ENCODE measurements at regions not wholly inside any gene's neighbourhood (a gene's known extent, or its start where the extent isn't known, plus 50 kb on each side); places are given as distances from the start of the nearest gene placed in this dataset.

DNA sequence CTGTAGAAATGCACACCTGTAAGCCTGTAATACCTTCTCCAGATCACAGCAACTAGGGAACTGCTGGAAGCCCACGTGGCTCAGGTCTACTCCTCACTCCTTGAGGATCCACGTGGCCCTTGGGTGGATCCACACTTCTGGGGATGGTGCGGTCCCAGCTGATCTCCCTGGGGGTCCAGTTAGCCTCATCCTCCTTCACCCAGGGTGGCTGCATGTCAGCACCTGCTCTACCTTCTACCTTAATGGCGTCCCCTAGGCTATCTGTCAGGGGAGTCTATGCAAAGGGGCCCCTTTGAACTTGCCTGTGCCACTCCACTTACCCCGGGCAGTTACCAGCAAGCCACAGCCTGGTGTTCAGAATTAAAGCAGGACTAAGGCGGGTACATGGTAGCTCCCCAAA, 284.7 kb downstream of the MYCN start:
- H3K27ac ChIP-seq (ENCODE audit: low read length in 2 of 2) = no peak overlapping the region
- H4K20me1 ChIP-seq (ENCODE audit: control insufficient read depth, insufficient read depth, low read length, poor library complexity, severe bottlenecking) = no peaks in the 10 kb centered on the region
- ATAC-seq (ENCODE audit: low read depth) = no peak
- Mint-ChIP-seq H3K9me3 (ENCODE audit: insufficient read depth) (no peaks in the 10 kb centered on the region), H3K4me3 (no peak overlapping the region), H3K4me1 (no peaks in the 10 kb centered on the region), H3K27me3 (no peaks in the 10 kb centered on the region), H3K27ac (no peak overlapping the region)
- H3K4me3 ChIP-seq (ENCODE audit: control extremely low read depth in 1 of 5, extremely low read depth in 1 of 5, insufficient read depth in 1 of 5, low read depth in 2 of 5, low read length in 4 of 5) = no peak overlapping the region
- intact Hi-C loops (cut with micrococcal nuclease) = no loop called here
- no peak overlapping the region for H3K9ac ChIP-seq (ENCODE audit: low read length)
- H3K27me3 ChIP-seq (replicated peaks in 1 of 4; ENCODE audit: control extremely low read depth in 1 of 4, control insufficient read depth in 3 of 4, insufficient read depth in 4 of 4, low read length in 3 of 4) = no peaks in the 10 kb centered on the region
- no peak for DNase-seq
- H3K79me2 ChIP-seq (ENCODE audit: control insufficient read depth, insufficient read depth, low read length) = no peaks in the 10 kb centered on the region
- peaks cover 0 to 12% (median 0%) of the 10 kb centered on the region in 3 donors for H3K9me3 ChIP-seq (ENCODE audit: control extremely low read depth in 1 of 3, control insufficient read depth in 2 of 3, insufficient read depth in 1 of 3, low read length in 2 of 3)
- H3K36me3 ChIP-seq (replicated peaks in 1 of 2; ENCODE audit: control extremely low read depth in 1 of 2, control insufficient read depth in 1 of 2, extremely low read depth in 1 of 2, insufficient read depth in 2 of 2, low read length in 1 of 2) = no peaks in the 10 kb centered on the region
- no peak overlapping the region for H2AFZ ChIP-seq (ENCODE audit: insufficient read depth, low read depth, low read length, poor library complexity, severe bottlenecking)
- ChIA-PET POLR2A (no interaction called here), CTCF (no interaction called here)
- 78% methylated on average over 4 of the region's 6 CpGs for WGBS (ENCODE audit: insufficient coverage)
- no peaks in the 10 kb centered on the region for H3K4me1 ChIP-seq (ENCODE audit: control insufficient read depth in 2 of 2, insufficient read depth in 2 of 2, low read length in 2 of 2)
- H3K4me2 ChIP-seq (replicated peaks; ENCODE audit: low read depth, low read length, poor library complexity, severe bottlenecking) = no peak overlapping the region
- no peak for TF ChIP-seq EZH2 (IDR thresholded peaks at IDR 0.05; ENCODE audit: borderline replicate concordance, insufficient read depth, low read depth, low read length, poor library complexity, severe bottlenecking)
- TF ChIP-seq, protein P1, sequence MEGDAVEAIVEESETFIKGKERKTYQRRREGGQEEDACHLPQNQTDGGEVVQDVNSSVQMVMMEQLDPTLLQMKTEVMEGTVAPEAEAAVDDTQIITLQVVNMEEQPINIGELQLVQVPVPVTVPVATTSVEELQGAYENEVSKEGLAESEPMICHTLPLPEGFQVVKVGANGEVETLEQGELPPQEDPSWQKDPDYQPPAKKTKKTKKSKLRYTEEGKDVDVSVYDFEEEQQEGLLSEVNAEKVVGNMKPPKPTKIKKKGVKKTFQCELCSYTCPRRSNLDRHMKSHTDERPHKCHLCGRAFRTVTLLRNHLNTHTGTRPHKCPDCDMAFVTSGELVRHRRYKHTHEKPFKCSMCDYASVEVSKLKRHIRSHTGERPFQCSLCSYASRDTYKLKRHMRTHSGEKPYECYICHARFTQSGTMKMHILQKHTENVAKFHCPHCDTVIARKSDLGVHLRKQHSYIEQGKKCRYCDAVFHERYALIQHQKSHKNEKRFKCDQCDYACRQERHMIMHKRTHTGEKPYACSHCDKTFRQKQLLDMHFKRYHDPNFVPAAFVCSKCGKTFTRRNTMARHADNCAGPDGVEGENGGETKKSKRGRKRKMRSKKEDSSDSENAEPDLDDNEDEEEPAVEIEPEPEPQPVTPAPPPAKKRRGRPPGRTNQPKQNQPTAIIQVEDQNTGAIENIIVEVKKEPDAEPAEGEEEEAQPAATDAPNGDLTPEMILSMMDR (IDR thresholded peaks at IDR 0.05) = no peak

DNA sequence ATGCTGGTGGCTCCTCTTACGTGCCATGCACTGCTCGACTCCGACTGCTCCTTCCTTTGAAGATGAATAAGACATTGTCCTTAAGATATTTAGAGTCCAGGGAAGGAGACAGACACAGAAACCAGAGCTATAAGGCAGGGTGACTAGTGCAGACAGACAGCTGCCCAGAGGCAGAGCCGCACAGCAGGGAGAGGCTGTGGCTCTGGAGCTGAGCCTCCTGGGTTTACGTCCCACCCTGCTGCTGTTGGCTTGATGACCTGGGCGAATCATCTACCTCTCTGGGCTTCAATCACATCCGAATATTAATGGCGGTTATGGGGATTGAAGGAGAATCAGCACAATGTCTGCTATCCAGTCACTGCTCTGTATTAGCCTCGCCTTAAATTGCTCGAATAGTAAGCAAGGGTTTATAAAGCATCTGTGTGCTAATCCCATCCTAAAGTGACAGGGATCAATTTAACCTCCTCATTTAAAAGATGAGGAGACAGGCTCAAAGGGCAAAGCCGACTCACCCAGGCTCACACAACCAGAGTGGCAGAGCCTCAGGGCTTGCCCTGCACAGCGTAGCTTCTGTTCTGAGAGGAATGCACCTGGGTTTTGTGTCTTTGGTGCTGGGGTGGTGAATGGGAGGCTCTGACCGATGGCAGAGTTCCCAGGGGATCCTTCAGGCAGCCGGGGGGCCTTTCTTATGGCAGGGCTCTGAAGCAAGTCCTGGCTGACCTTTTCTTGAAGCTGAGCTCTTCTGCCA, 284.1 kb downstream of the MYCN start:
- intact Hi-C loops (cut with micrococcal nuclease) = no loop called here
- H3K4me1 Mint-ChIP-seq = no peaks in the 10 kb centered on the region
- ChIA-PET CTCF (no interaction called here), POLR2A (no interaction called here)
- H2AFZ ChIP-seq (ENCODE audit: insufficient read depth, low read depth, low read length, poor library complexity, severe bottlenecking) = no peak overlapping the region
- H3K9me3 Mint-ChIP-seq (ENCODE audit: insufficient read depth) = no peaks in the 10 kb centered on the region
- H3K79me2 ChIP-seq (ENCODE audit: control insufficient read depth, insufficient read depth, low read length) = no peaks in the 10 kb centered on the region
- no peaks in the 10 kb centered on the region for H3K27me3 Mint-ChIP-seq
- H3K9ac ChIP-seq (ENCODE audit: low read length) = no peak overlapping the region
- H3K4me3 Mint-ChIP-seq = no peak overlapping the region
- ATAC-seq (ENCODE audit: low read depth) (no peak), DNase-seq (no peak)
- no peaks in the 10 kb centered on the region for H3K36me3 ChIP-seq (replicated peaks in 1 of 2; ENCODE audit: control extremely low read depth in 1 of 2, control insufficient read depth in 1 of 2, extremely low read depth in 1 of 2, insufficient read depth in 2 of 2, low read length in 1 of 2)
- H3K27me3 ChIP-seq (replicated peaks in 1 of 4; ENCODE audit: control extremely low read depth in 1 of 4, control insufficient read depth in 3 of 4, insufficient read depth in 4 of 4, low read length in 3 of 4) = no peaks in the 10 kb centered on the region
- 93% methylated on average over 9 of the region's 14 CpGs for WGBS (ENCODE audit: insufficient coverage)
- H3K27ac Mint-ChIP-seq = no peak overlapping the region
- no peaks in the 10 kb centered on the region for H3K4me1 ChIP-seq (ENCODE audit: control insufficient read depth in 2 of 2, insufficient read depth in 2 of 2, low read length in 2 of 2)
- no peak overlapping the region for H3K4me2 ChIP-seq (replicated peaks; ENCODE audit: low read depth, low read length, poor library complexity, severe bottlenecking)
- peaks cover 0 to 12% (median 0%) of the 10 kb centered on the region in 3 donors for H3K9me3 ChIP-seq (ENCODE audit: control extremely low read depth in 1 of 3, control insufficient read depth in 2 of 3, insufficient read depth in 1 of 3, low read length in 2 of 3)
- no peaks in the 10 kb centered on the region for H4K20me1 ChIP-seq (ENCODE audit: control insufficient read depth, insufficient read depth, low read length, poor library complexity, severe bottlenecking)
- H3K27ac ChIP-seq (ENCODE audit: low read length in 2 of 2) = no peak overlapping the region
- H3K4me3 ChIP-seq (ENCODE audit: control extremely low read depth in 1 of 5, extremely low read depth in 1 of 5, insufficient read depth in 1 of 5, low read depth in 2 of 5, low read length in 4 of 5) = no peak overlapping the region
- TF ChIP-seq, protein P1 (IDR thresholded peaks at IDR 0.05) = no peak
- TF ChIP-seq EZH2 (IDR thresholded peaks at IDR 0.05; ENCODE audit: borderline replicate concordance, insufficient read depth, low read depth, low read length, poor library complexity, severe bottlenecking) = no peak

Data from B cell (primary cell).